ENCODE measurements at regions not wholly inside any gene's neighbourhood (a gene's known extent, or its start where the extent isn't known, plus 50 kb on each side); places are given as distances from the start of the nearest gene placed in this dataset.

- no peak for DNase-seq (ENCODE audit: extremely low spot score, unreplicated experiment)
- Mint-ChIP-seq H3K9me3 (ENCODE audit: unreplicated experiment) (no peaks in the 10 kb centered on the region), H3K36me3 (ENCODE audit: unreplicated experiment) (no peaks in the 10 kb centered on the region), H3K4me1 (ENCODE audit: unreplicated experiment) (peaks cover 20% of the 10 kb centered on the region), H3K27ac (ENCODE audit: unreplicated experiment) (no peak overlapping the region), H3K27me3 (ENCODE audit: unreplicated experiment) (no peaks in the 10 kb centered on the region), H3K4me3 (ENCODE audit: unreplicated experiment) (no peak overlapping the region)
- TF ChIP-seq, protein P1, sequence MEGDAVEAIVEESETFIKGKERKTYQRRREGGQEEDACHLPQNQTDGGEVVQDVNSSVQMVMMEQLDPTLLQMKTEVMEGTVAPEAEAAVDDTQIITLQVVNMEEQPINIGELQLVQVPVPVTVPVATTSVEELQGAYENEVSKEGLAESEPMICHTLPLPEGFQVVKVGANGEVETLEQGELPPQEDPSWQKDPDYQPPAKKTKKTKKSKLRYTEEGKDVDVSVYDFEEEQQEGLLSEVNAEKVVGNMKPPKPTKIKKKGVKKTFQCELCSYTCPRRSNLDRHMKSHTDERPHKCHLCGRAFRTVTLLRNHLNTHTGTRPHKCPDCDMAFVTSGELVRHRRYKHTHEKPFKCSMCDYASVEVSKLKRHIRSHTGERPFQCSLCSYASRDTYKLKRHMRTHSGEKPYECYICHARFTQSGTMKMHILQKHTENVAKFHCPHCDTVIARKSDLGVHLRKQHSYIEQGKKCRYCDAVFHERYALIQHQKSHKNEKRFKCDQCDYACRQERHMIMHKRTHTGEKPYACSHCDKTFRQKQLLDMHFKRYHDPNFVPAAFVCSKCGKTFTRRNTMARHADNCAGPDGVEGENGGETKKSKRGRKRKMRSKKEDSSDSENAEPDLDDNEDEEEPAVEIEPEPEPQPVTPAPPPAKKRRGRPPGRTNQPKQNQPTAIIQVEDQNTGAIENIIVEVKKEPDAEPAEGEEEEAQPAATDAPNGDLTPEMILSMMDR (IDR thresholded peaks at IDR 0.05): no peak
Measured at GRCh38 chr15:66898656-66899386, 166.6 kb upstream of the SMAD3 start.

- TF ChIP-seq, protein P1 (IDR thresholded peaks at IDR 0.05): no peak
- no peak for DNase-seq (ENCODE audit: extremely low spot score, unreplicated experiment)
- Mint-ChIP-seq H3K4me1 (ENCODE audit: unreplicated experiment) (peaks cover 11% of the 10 kb centered on the region), H3K27ac (ENCODE audit: unreplicated experiment) (no peak overlapping the region), H3K36me3 (ENCODE audit: unreplicated experiment) (no peaks in the 10 kb centered on the region), H3K9me3 (ENCODE audit: unreplicated experiment) (no peaks in the 10 kb centered on the region), H3K4me3 (ENCODE audit: unreplicated experiment) (no peak overlapping the region), H3K27me3 (ENCODE audit: unreplicated experiment) (no peaks in the 10 kb centered on the region)
Measured at GRCh38 chr15:66899555-66900350, 165.6 kb upstream of the SMAD3 start.

GRCh38 chr15:66900586-66901310, 164.7 kb upstream of the SMAD3 start:
- TF ChIP-seq, protein P1 (IDR thresholded peaks at IDR 0.05): no peak
- H3K9me3 Mint-ChIP-seq (ENCODE audit: unreplicated experiment): no peaks in the 10 kb centered on the region
- H3K27me3 Mint-ChIP-seq (ENCODE audit: unreplicated experiment): no peaks in the 10 kb centered on the region
- no peak for DNase-seq (ENCODE audit: extremely low spot score, unreplicated experiment)
- no peaks in the 10 kb centered on the region for H3K36me3 Mint-ChIP-seq (ENCODE audit: unreplicated experiment)
- H3K27ac Mint-ChIP-seq (ENCODE audit: unreplicated experiment): no peak overlapping the region
- H3K4me3 Mint-ChIP-seq (ENCODE audit: unreplicated experiment): no peak overlapping the region
- peaks cover 4% of the 10 kb centered on the region for H3K4me1 Mint-ChIP-seq (ENCODE audit: unreplicated experiment)

GRCh38 chr15:66901336-66902100, 163.9 kb upstream of the SMAD3 start:
- no peak for DNase-seq (ENCODE audit: extremely low spot score, unreplicated experiment)

More at GRCh38 chr15:66901336-66902100, 163.9 kb upstream of the SMAD3 start:
- peaks cover 4% of the 10 kb centered on the region for H3K4me1 Mint-ChIP-seq (ENCODE audit: unreplicated experiment)
- no peak overlapping the region for H3K4me3 Mint-ChIP-seq (ENCODE audit: unreplicated experiment)
- TF ChIP-seq, protein P1 (IDR thresholded peaks at IDR 0.05): no peak
- no peaks in the 10 kb centered on the region for H3K9me3 Mint-ChIP-seq (ENCODE audit: unreplicated experiment)
- H3K27ac Mint-ChIP-seq (ENCODE audit: unreplicated experiment): no peak overlapping the region
- H3K27me3 Mint-ChIP-seq (ENCODE audit: unreplicated experiment): no peaks in the 10 kb centered on the region
- H3K36me3 Mint-ChIP-seq (ENCODE audit: unreplicated experiment): no peaks in the 10 kb centered on the region
